Ovary (tissue), 7 donors: ENCODE measurements at regions not wholly inside any gene's neighbourhood (a gene's known extent, or its start where the extent isn't known, plus 50 kb on each side); places are given as distances from the start of the nearest gene placed in this dataset.

ENCODE experiments used
- DNase-seq, 5 donors: peaks; one replicate each; pipeline ENCODE4 v3.0.0-alpha.2; 2019 to 2020
- H3K27ac ChIP-seq, 2 donors: fragments of 200-600 bp; one replicate each; pipeline versions ENCODE4 v1.5.1 to v1.8.0; 2019 to 2022
- H3K27me3 ChIP-seq: fragments of 200-600 bp; one replicate; pipeline ENCODE4 v1.8.0; 2022
- H3K36me3 ChIP-seq: fragments of 200-600 bp; sonication (generic); one replicate; pipeline ENCODE4 v1.5.1; 2019
- H3K4me1 ChIP-seq: one replicate; pipeline ENCODE4 v1.8.1; 2013; ENCODE audit warnings: mild to moderate bottlenecking, moderate library complexity; ENCODE audit not compliant: insufficient read depth
- H3K4me3 ChIP-seq: fragments of 200-600 bp; sonication (generic); one replicate; pipeline ENCODE4 v1.5.1; 2017
- H3K9me3 ChIP-seq, 2 donors: fragments of 200-600 bp in 1 of 2; sonication (generic) in 1 of 2; one replicate each; pipeline versions ENCODE4 v1.5.1 to v1.8.1; 2013 to 2019; ENCODE audit warnings: mild to moderate bottlenecking in 1 of 2, moderate library complexity in 1 of 2
- EP300 ChIP-seq: sonication (generic); formaldehyde crosslinking; IDR thresholded peaks from one replicate; pipeline ENCODE4 v1.6.1; 2017; ENCODE audit warnings: antibody characterized with exemption
- POLR2A ChIP-seq: fragments of 450-650 bp; IDR thresholded peaks from one replicate; pipeline ENCODE4 v1.6.1; 2017; ENCODE audit warnings: antibody characterized with exemption, mild to moderate bottlenecking, moderate library complexity
- WGBS, 3 donors: extraction: QIAGEN DNeasy Blood & Tissue Kit in 1 of 3; methylation state at CpG; one replicate each; pipeline versions ENCODE4 v1.1.5 to v1.1.7; 2013 to 2017; 5-methylcytosine and 5-hydroxymethylcytosine counted together
- intact Hi-C, 4 donors: fragments of 100-400 bp; cut with DNase I; formaldehyde crosslinking; loops; one replicate each; pipeline versions ENCODE4 v1.11.0 to v1.15.1; 2022 to 2023
- TF ChIP-seq, protein P1 (sequence below), 3 donors: fragments of 450-650 bp in 2 of 3; fragments of 200-600 bp in 1 of 3; IDR thresholded peaks; one replicate each; pipeline versions ENCODE4 v1.5.1 to v1.8.0; 2016 to 2022; ENCODE audit warnings: antibody characterized with exemption in 3 of 3, mild to moderate bottlenecking in 1 of 3
- donor health status: DM: no; HTN: no; CAD: no; lungs with moderate emphysema.
- donor health status: DM: no; HTN: no; CAD: no.
- donor health status: Bipolar disorder and iron deficiency.
- donor health status: DM: no; HTN: no; CAD: no.
- donor health status: DM: yes; HTN: yes; CAD: no.

DNA sequence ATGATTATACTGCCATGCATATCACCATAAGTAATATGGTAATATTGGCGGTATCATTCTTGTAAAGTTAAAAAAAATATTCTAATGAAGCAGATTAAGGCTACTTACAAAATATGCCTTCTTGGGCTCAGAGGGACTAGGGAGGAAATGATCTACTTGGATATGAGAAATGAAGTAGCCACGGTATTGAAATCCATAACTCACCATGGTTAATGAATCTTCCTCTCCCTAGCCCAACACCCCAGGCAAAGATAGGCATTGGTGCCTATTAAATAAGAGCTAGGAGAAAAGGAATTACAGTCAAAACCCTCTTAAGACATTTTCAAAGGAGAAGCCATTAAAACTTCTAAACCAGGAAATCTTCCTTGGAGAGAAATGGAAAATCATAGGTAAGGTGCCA is 280.5 kb downstream of the TFAP2B start:
- TF ChIP-seq, protein P1, sequence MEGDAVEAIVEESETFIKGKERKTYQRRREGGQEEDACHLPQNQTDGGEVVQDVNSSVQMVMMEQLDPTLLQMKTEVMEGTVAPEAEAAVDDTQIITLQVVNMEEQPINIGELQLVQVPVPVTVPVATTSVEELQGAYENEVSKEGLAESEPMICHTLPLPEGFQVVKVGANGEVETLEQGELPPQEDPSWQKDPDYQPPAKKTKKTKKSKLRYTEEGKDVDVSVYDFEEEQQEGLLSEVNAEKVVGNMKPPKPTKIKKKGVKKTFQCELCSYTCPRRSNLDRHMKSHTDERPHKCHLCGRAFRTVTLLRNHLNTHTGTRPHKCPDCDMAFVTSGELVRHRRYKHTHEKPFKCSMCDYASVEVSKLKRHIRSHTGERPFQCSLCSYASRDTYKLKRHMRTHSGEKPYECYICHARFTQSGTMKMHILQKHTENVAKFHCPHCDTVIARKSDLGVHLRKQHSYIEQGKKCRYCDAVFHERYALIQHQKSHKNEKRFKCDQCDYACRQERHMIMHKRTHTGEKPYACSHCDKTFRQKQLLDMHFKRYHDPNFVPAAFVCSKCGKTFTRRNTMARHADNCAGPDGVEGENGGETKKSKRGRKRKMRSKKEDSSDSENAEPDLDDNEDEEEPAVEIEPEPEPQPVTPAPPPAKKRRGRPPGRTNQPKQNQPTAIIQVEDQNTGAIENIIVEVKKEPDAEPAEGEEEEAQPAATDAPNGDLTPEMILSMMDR (IDR thresholded peaks at IDR 0.05), result no peak
- no peak for TF ChIP-seq EP300
- TF ChIP-seq POLR2A, result no peak
- 78 to 82% (median 81%) methylated on average over 2 of the region's 2 CpGs for WGBS, 3 donors

DNA sequence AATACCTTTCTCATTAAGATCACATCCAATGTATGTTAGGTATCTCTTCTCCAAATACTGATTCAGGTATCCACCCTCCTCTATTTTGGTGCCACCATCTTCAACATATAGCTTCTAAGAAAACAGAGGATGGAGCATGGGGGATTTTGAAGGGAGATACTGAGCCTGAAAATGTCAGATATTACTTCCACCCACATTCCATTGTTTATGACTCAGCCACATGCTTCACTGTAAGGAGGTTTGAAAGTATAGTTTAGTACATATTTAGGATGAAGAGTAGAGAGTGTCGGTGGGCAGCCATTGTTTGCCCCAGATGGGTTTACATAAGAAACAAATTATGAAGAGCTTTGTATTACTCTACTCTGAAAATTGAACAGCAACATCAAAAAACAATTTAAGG is 286.7 kb downstream of the TFAP2B start:
- no peak for DNase-seq
- intact Hi-C loops, result no loop called here
- H3K4me1 ChIP-seq, result no peaks in the 10 kb centered on the region
- H3K27ac ChIP-seq, result no peak overlapping the region
- H3K36me3 ChIP-seq, result no peaks in the 10 kb centered on the region
- 84 to 86% (median 85%) methylated on average over 1 of the region's 1 CpG for WGBS, 3 donors
- TF ChIP-seq, protein P1 (IDR thresholded peaks at IDR 0.05), result no peak
- TF ChIP-seq POLR2A (no peak), EP300 (no peak)
- H3K9me3 ChIP-seq, result no peaks in the 10 kb centered on the region
- no peaks in the 10 kb centered on the region for H3K27me3 ChIP-seq
- H3K4me3 ChIP-seq, result no peak overlapping the region

More for the DNA sequence above, 280.5 kb downstream of the TFAP2B start:
- Histone ChIP-seq H3K27ac (no peak overlapping the region), H3K4me3 (no peak overlapping the region), H3K36me3 (no peaks in the 10 kb centered on the region), H3K27me3 (no peaks in the 10 kb centered on the region), H3K4me1 (no peaks in the 10 kb centered on the region), H3K9me3 (no peaks in the 10 kb centered on the region)
- intact Hi-C loops, result no loop called here
- DNase-seq, result no peak

DNA sequence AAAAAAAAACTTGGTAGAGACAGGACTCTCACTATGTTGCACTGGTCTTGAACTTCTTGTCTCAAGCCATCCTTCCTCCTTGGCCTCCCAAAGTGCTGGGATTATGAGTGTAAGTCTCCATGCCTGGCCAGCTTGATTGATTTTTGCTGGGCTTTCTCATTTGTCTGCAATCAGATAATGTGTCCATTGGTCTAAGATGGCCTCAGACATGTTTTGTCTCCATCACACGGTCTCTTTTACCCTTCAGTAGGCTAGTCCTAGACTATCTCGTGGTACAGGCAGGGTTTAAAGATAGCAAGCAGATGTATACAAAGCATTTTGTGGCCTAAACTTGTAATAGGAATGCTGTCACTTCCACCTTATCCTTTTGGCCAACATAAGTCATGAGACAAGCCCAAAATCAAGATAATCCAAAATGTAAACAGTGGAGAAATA is 289.1 kb downstream of the TFAP2B start:
- Histone ChIP-seq H3K4me3 (no peak overlapping the region), H3K27ac (no peak overlapping the region), H3K27me3 (no peaks in the 10 kb centered on the region), H3K9me3 (no peaks in the 10 kb centered on the region), H3K36me3 (no peaks in the 10 kb centered on the region), H3K4me1 (no peaks in the 10 kb centered on the region)
- 49 to 61% (median 58%) methylated on average over 2 of the region's 2 CpGs for WGBS, 3 donors
- no peak for TF ChIP-seq EP300
- TF ChIP-seq, protein P1 (IDR thresholded peaks at IDR 0.05), result no peak
- no peak for TF ChIP-seq POLR2A
- intact Hi-C loops, result no loop called here
- no peak for DNase-seq

DNA sequence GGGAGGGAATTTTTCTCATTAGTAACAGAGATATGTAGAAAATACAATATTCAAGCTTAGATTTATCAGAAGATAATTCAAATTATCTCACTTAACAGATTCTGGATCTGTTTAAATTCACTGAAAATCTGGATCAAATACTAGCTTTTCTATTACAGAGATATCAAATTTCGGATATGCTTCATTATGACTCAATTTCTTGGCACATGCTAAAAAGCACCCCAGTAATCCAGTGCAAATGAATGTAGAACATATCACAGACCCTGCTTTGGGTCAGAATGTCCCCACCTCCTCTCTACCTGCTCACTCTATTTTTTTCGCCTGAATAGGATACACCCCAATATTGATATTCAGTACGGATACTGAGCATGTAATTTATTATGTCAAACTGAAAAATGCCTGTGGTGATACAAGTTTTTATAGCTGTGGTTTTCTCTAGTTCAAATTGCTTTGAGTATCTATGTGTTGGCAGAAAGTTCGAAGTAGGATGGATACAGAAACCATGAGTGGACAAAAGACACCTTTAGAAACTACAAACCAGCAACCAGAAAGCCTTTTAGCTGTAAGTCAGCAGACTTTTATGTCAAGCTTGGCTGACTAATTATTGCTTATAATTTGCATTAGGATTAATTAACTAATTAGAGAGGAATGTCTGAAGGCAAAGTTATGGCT is 290.0 kb downstream of the TFAP2B start:
- no peak overlapping the region for H3K27ac ChIP-seq

More for the DNA sequence above, 290.0 kb downstream of the TFAP2B start:
- no peak for DNase-seq
- intact Hi-C loops, result no loop called here
- 72 to 82% (median 81%) methylated on average over 4 of the region's 4 CpGs for WGBS, 3 donors
- H3K36me3 ChIP-seq, result no peaks in the 10 kb centered on the region
- no peaks in the 10 kb centered on the region for H3K27me3 ChIP-seq
- TF ChIP-seq POLR2A (no peak), EP300 (no peak)
- TF ChIP-seq, protein P1 (IDR thresholded peaks at IDR 0.05), result no peak
- H3K4me1 ChIP-seq, result no peaks in the 10 kb centered on the region
- H3K4me3 ChIP-seq, result no peak overlapping the region
- no peaks in the 10 kb centered on the region for H3K9me3 ChIP-seq
